MM.1S (cell line): ENCODE measurements at regions not wholly inside any gene's neighbourhood (a gene's known extent, or its start where the extent isn't known, plus 50 kb on each side); places are given as distances from the start of the nearest gene placed in this dataset.

ENCODE experiments used
- DNase-seq: peaks from one replicate; pipeline ENCODE4 v3.0.0-alpha.2; 2015
- H2AFZ ChIP-seq: fragments of 300-600 bp; sonication (generic); 2 replicates; pipeline ENCODE4 v1.6.0; 2016; ENCODE audit warnings: antibody characterized with exemption, low read length
- H3F3A ChIP-seq: fragments of 300-600 bp; sonication (generic); 2 replicates; pipeline ENCODE4 v1.6.1; 2016; ENCODE audit warnings: mild to moderate bottlenecking, antibody characterized with exemption, low read length, moderate library complexity, mixed read lengths; ENCODE audit not compliant: insufficient read depth
- H3K27ac ChIP-seq: fragments of 300-600 bp; sonication (generic); 2 replicates; pipeline ENCODE4 v1.5.1; 2016; ENCODE audit warnings: mild to moderate bottlenecking, low read length
- H3K27me3 ChIP-seq: fragments of 300-600 bp; sonication (generic); replicated peaks from 2 replicates; pipeline ENCODE4 v1.6.0; 2016; ENCODE audit warnings: low read length; ENCODE audit not compliant: insufficient read depth
- H3K36me3 ChIP-seq: fragments of 300-600 bp; sonication (generic); replicated peaks from 2 replicates; pipeline ENCODE4 v1.6.1; 2016; ENCODE audit warnings: mild to moderate bottlenecking, low read length, mixed read lengths; ENCODE audit not compliant: insufficient read depth
- H3K4me1 ChIP-seq: fragments of 300-600 bp; sonication (generic); 2 replicates; pipeline ENCODE4 v1.6.1; 2016; ENCODE audit warnings: low read length, mixed read lengths
- H3K4me2 ChIP-seq: fragments of 300-600 bp; sonication (generic); 2 replicates; pipeline ENCODE4 v1.6.0; 2016; ENCODE audit warnings: low read depth, low read length
- H3K4me3 ChIP-seq: fragments of 300-600 bp; sonication (generic); 2 replicates; pipeline ENCODE4 v1.5.1; 2016; ENCODE audit warnings: low read length, mixed read lengths
- H3K79me2 ChIP-seq: fragments of 300-600 bp; sonication (generic); 2 replicates; pipeline ENCODE4 v1.6.1; 2016; ENCODE audit warnings: mixed run types, low read length, mixed read lengths
- H3K9ac ChIP-seq: fragments of 300-600 bp; sonication (generic); 2 replicates; pipeline ENCODE4 v1.6.1; 2016; ENCODE audit warnings: low read length, mixed read lengths
- H3K9me2 ChIP-seq: fragments of 300-600 bp; sonication (generic); replicated peaks from 2 replicates; pipeline ENCODE4 v1.6.1; 2016; ENCODE audit warnings: mild to moderate bottlenecking, low read length, mixed read lengths; ENCODE audit not compliant: insufficient read depth
- H3K9me3 ChIP-seq: fragments of 300-600 bp; sonication (generic); replicated peaks from 2 replicates; pipeline ENCODE4 v1.6.1; 2016; ENCODE audit warnings: mild to moderate bottlenecking, low read length, mixed read lengths; ENCODE audit not compliant: insufficient read depth
- H4K20me1 ChIP-seq: fragments of 300-600 bp; sonication (generic); 2 replicates; pipeline ENCODE4 v1.6.1; 2016; ENCODE audit warnings: mild to moderate bottlenecking, low read length, moderate library complexity, mixed read lengths; ENCODE audit not compliant: insufficient read depth
- CTCF ChIP-seq: fragments of 300-600 bp; sonication (generic); IDR thresholded peaks from 2 replicates; pipeline ENCODE4 v1.5.1; 2016; ENCODE audit warnings: antibody characterized with exemption, low read length, mixed read lengths
- EZH2 ChIP-seq: fragments of 300-600 bp; sonication (generic); optimal IDR thresholded peaks from 2 replicates; pipeline ENCODE3; 2017; ENCODE audit warnings: low read depth, mild to moderate bottlenecking, antibody characterized with exemption, low read length, mixed read lengths
- EZH2phosphoT487 ChIP-seq: fragments of 300-600 bp; sonication (generic); IDR thresholded peaks from 2 replicates; pipeline ENCODE4 v1.6.1; 2018; ENCODE audit warnings: antibody characterized with exemption, low read length

- Histone ChIP-seq H3K27me3 (peaks cover 13% of the 10 kb centered on the region), H3K9me2 (no peaks in the 10 kb centered on the region), H3K4me3 (no peak overlapping the region), H3K79me2 (no peaks in the 10 kb centered on the region), H3F3A (no peaks in the 10 kb centered on the region), H3K27ac (no peak overlapping the region), H3K4me2 (no peak overlapping the region), H3K4me1 (no peaks in the 10 kb centered on the region), H2AFZ (no peak overlapping the region), H4K20me1 (no peaks in the 10 kb centered on the region), H3K9me3 (no peaks in the 10 kb centered on the region), H3K36me3 (no peaks in the 10 kb centered on the region), H3K9ac (no peak overlapping the region)
- no peak for TF ChIP-seq EZH2phosphoT487
- no peak for TF ChIP-seq CTCF
- no peak for TF ChIP-seq EZH2
- DNase-seq = no peak
Observed at GRCh38 chr16:88320947-88321634, 61.7 kb upstream of the ZNF469 start.

GRCh38 chr16:88321635-88322499 lies 60.9 kb upstream of the ZNF469 start:
- H3K9me2 ChIP-seq = no peaks in the 10 kb centered on the region
- no peak overlapping the region for H3K27ac ChIP-seq
- no peak for DNase-seq
- H2AFZ ChIP-seq = no peak overlapping the region
- H3F3A ChIP-seq = no peaks in the 10 kb centered on the region
- no peak overlapping the region for H3K4me2 ChIP-seq
- no peak overlapping the region for H3K4me3 ChIP-seq
- H3K4me1 ChIP-seq = no peaks in the 10 kb centered on the region
- H3K79me2 ChIP-seq = no peaks in the 10 kb centered on the region
- no peaks in the 10 kb centered on the region for H3K9me3 ChIP-seq
- TF ChIP-seq EZH2 = no peak
- no peak for TF ChIP-seq EZH2phosphoT487
- TF ChIP-seq CTCF = no peak
- no peaks in the 10 kb centered on the region for H3K36me3 ChIP-seq
- H3K9ac ChIP-seq = no peak overlapping the region
- H4K20me1 ChIP-seq = no peaks in the 10 kb centered on the region
- peaks cover 12% of the 10 kb centered on the region; the same call in 1 of the 2 replicates for H3K27me3 ChIP-seq

- H3K4me1 ChIP-seq = no peaks in the 10 kb centered on the region
- no peak overlapping the region for H2AFZ ChIP-seq
- no peaks in the 10 kb centered on the region for H4K20me1 ChIP-seq
- no peaks in the 10 kb centered on the region for H3K9me3 ChIP-seq
- no peak for DNase-seq
- H3K27ac ChIP-seq = no peak overlapping the region
- no peak for TF ChIP-seq EZH2
- no peak for TF ChIP-seq CTCF
- TF ChIP-seq EZH2phosphoT487 = no peak
- peaks cover 18% of the 10 kb centered on the region; the same call in 1 of the 2 replicates for H3K27me3 ChIP-seq
- H3K9me2 ChIP-seq = no peaks in the 10 kb centered on the region
- H3K79me2 ChIP-seq = no peaks in the 10 kb centered on the region
- H3K9ac ChIP-seq = no peak overlapping the region
- no peak overlapping the region for H3K4me3 ChIP-seq
- H3K4me2 ChIP-seq = no peak overlapping the region
- no peaks in the 10 kb centered on the region for H3K36me3 ChIP-seq
- H3F3A ChIP-seq = no peaks in the 10 kb centered on the region
Observed at GRCh38 chr16:88322500-88322970, 60.2 kb upstream of the ZNF469 start.
